ENCODE measurements at regions not wholly inside any gene's neighbourhood (a gene's known extent, or its start where the extent isn't known, plus 50 kb on each side); places are given as distances from the start of the nearest gene placed in this dataset.
"Not testable (repeated sequence)": the region's sequence is repeated elsewhere in the genome, so short reads cannot be mapped to it uniquely, and the experiment has no call there.

DNA sequence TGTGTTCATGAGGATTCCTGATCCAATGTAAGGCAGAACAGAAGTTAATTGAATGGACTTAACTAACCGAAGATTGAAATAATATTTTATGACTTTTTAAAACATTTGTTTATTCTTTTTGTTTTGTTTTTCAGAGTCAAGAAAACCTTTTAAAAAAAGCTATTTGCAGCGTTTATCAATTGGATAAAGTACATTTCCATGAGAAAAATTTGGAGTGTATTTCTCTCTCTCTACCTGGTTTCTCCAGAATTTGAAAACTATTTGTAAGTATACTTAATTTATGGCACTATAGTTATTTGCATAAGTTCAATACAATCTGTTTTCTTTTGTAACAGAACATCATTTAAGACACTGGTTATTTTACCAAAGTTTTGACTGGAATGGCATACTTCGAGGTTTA, 208.0 kb upstream of the UBL3 start:
- in situ Hi-C loops (cut with HindIII; ENCODE audit: low pct_unique_long_range_greater_than_20kb, low sequenced_read_pairs) (no loop called here), intact Hi-C loops (cut with micrococcal nuclease; ENCODE audit: unreplicated experiment) (no loop called here)
- no peaks in the 10 kb centered on the region for H3K9me3 ChIP-seq (ENCODE audit: control insufficient read depth, insufficient read depth, low read depth, low read length)
- DNase-seq (ENCODE audit: low read depth, low spot score) (no peak), ATAC-seq (no peak)
- no peaks in the 10 kb centered on the region for H3K27me3 ChIP-seq (ENCODE audit: control insufficient read depth, insufficient read depth, low read length)
- ChIA-PET POLR2A (no interaction called here), CTCF (no interaction called here)
- H3K36me3 ChIP-seq (ENCODE audit: control insufficient read depth, insufficient read depth, low read length), result no peaks in the 10 kb centered on the region
- H3K4me3 ChIP-seq (ENCODE audit: low read depth in 2 of 2, low read length in 2 of 2), result no peak overlapping the region
- no TSS peak for BruUV-seq (replicated peaks)
- H3K4me1 ChIP-seq (ENCODE audit: control insufficient read depth, insufficient read depth, low read length), result no peaks in the 10 kb centered on the region
- H3K27ac ChIP-seq (ENCODE audit: low read length), result no peak overlapping the region
- TF ChIP-seq POLR2AphosphoS5 (IDR thresholded peaks at IDR 0.05; ENCODE audit: low read depth, low read length) (no peak), SIN3A (IDR thresholded peaks at IDR 0.05; ENCODE audit: borderline replicate concordance, insufficient read depth, low read depth, low read length) (no peak), TCF7L2 (IDR thresholded peaks at IDR 0.05; ENCODE audit: low read depth, low read length) (no peak)
- TF ChIP-seq, protein P1, sequence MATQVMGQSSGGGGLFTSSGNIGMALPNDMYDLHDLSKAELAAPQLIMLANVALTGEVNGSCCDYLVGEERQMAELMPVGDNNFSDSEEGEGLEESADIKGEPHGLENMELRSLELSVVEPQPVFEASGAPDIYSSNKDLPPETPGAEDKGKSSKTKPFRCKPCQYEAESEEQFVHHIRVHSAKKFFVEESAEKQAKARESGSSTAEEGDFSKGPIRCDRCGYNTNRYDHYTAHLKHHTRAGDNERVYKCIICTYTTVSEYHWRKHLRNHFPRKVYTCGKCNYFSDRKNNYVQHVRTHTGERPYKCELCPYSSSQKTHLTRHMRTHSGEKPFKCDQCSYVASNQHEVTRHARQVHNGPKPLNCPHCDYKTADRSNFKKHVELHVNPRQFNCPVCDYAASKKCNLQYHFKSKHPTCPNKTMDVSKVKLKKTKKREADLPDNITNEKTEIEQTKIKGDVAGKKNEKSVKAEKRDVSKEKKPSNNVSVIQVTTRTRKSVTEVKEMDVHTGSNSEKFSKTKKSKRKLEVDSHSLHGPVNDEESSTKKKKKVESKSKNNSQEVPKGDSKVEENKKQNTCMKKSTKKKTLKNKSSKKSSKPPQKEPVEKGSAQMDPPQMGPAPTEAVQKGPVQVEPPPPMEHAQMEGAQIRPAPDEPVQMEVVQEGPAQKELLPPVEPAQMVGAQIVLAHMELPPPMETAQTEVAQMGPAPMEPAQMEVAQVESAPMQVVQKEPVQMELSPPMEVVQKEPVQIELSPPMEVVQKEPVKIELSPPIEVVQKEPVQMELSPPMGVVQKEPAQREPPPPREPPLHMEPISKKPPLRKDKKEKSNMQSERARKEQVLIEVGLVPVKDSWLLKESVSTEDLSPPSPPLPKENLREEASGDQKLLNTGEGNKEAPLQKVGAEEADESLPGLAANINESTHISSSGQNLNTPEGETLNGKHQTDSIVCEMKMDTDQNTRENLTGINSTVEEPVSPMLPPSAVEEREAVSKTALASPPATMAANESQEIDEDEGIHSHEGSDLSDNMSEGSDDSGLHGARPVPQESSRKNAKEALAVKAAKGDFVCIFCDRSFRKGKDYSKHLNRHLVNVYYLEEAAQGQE (IDR thresholded peaks at IDR 0.05; ENCODE audit: insufficient read depth in 1 of 2, low read depth in 2 of 2, low read length in 1 of 2), result no peak
- TF ChIP-seq, protein P2, sequence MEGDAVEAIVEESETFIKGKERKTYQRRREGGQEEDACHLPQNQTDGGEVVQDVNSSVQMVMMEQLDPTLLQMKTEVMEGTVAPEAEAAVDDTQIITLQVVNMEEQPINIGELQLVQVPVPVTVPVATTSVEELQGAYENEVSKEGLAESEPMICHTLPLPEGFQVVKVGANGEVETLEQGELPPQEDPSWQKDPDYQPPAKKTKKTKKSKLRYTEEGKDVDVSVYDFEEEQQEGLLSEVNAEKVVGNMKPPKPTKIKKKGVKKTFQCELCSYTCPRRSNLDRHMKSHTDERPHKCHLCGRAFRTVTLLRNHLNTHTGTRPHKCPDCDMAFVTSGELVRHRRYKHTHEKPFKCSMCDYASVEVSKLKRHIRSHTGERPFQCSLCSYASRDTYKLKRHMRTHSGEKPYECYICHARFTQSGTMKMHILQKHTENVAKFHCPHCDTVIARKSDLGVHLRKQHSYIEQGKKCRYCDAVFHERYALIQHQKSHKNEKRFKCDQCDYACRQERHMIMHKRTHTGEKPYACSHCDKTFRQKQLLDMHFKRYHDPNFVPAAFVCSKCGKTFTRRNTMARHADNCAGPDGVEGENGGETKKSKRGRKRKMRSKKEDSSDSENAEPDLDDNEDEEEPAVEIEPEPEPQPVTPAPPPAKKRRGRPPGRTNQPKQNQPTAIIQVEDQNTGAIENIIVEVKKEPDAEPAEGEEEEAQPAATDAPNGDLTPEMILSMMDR (IDR thresholded peaks at IDR 0.05), result no peak

DNA sequence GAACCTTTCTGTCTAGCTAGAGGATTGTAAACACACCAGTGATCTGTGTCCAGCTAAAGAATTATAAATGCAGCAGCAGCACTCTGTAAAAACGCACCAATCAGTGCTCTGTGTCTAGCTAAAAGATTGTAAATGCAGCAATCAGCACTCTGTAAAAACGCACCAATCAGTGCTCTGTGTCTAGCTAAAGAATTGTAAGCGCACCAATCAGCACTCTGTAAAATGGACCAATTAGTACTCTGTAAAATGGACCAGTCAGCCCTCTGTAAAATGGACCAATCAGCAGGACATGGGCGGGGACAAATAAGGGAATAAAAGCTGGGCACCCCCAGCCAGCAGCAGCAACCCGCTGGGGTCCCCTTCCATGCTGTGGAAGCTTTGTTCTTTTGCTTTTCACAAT, 204.1 kb upstream of the UBL3 start:
- H3K27ac ChIP-seq (ENCODE audit: low read length); ATAC-seq; POLR2A ChIA-PET; H3K4me1 ChIP-seq (ENCODE audit: control insufficient read depth, insufficient read depth, low read length); H3K27me3 ChIP-seq (ENCODE audit: control insufficient read depth, insufficient read depth, low read length); H3K9me3 ChIP-seq (ENCODE audit: control insufficient read depth, insufficient read depth, low read depth, low read length); BruUV-seq (replicated peaks); H3K36me3 ChIP-seq (ENCODE audit: control insufficient read depth, insufficient read depth, low read length); DNase-seq (ENCODE audit: low read depth, low spot score); H3K4me3 ChIP-seq (ENCODE audit: low read depth in 2 of 2, low read length in 2 of 2); intact Hi-C loops (cut with micrococcal nuclease; ENCODE audit: unreplicated experiment); in situ Hi-C loops (cut with HindIII; ENCODE audit: low pct_unique_long_range_greater_than_20kb, low sequenced_read_pairs); CTCF ChIA-PET: not testable (repeated sequence)

DNA sequence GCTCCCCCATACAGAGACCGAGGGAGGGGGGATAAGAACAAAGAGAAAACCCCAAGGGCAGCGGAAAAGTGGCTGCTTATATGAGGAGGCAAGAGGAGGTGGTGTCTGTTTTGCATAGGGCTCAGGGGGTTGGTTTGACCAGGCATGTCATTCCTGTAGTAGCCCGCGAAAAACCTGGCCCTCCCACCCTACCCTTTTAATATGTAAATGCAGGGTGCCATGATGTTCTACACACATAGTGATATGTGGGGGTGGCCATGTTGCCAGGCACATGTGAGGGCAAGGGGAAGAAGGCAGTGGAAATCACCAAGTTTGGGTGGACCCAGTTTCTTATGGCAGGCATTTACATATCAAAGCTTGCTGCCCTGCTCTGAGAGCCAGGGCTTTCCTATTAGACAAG, 203.5 kb upstream of the UBL3 start:
- no peak for DNase-seq (ENCODE audit: low read depth, low spot score)
- Histone ChIP-seq H3K9me3 (ENCODE audit: control insufficient read depth, insufficient read depth, low read depth, low read length) (no peaks in the 10 kb centered on the region), H3K4me1 (ENCODE audit: control insufficient read depth, insufficient read depth, low read length) (no peaks in the 10 kb centered on the region), H3K36me3 (ENCODE audit: control insufficient read depth, insufficient read depth, low read length) (no peaks in the 10 kb centered on the region), H3K4me3 (ENCODE audit: low read depth in 2 of 2, low read length in 2 of 2) (no peak overlapping the region), H3K27ac (ENCODE audit: low read length) (no peak overlapping the region), H3K27me3 (ENCODE audit: control insufficient read depth, insufficient read depth, low read length) (no peaks in the 10 kb centered on the region)
- no peak for ATAC-seq
- intact Hi-C loops (cut with micrococcal nuclease; ENCODE audit: unreplicated experiment) (no loop called here), in situ Hi-C loops (cut with HindIII; ENCODE audit: low pct_unique_long_range_greater_than_20kb, low sequenced_read_pairs) (no loop called here)
- ChIA-PET CTCF (no interaction called here), POLR2A (no interaction called here)
- BruUV-seq (replicated peaks), result no TSS peak
- TF ChIP-seq, protein P2 (IDR thresholded peaks at IDR 0.05), result no peak
- TF ChIP-seq, protein P1 (IDR thresholded peaks at IDR 0.05; ENCODE audit: insufficient read depth in 1 of 2, low read depth in 2 of 2, low read length in 1 of 2), result no peak
- TF ChIP-seq SIN3A (IDR thresholded peaks at IDR 0.05; ENCODE audit: borderline replicate concordance, insufficient read depth, low read depth, low read length) (no peak), TCF7L2 (IDR thresholded peaks at IDR 0.05; ENCODE audit: low read depth, low read length) (no peak), POLR2AphosphoS5 (IDR thresholded peaks at IDR 0.05; ENCODE audit: low read depth, low read length) (no peak)
